MCF 10A (cell line): ENCODE measurements at regions not wholly inside any gene's neighbourhood (a gene's known extent, or its start where the extent isn't known, plus 50 kb on each side); places are given as distances from the start of the nearest gene placed in this dataset.
"Not testable (repeated sequence)": the region's sequence is repeated elsewhere in the genome, so short reads cannot be mapped to it uniquely, and the experiment has no call there.

ENCODE experiments used
- BruUV-seq: library from RNA; stranded (reverse); fragments of 400-500 nt; replicated peaks from 2 replicates; lab custom pipeline; 2021; lab: Mats Ljungman, UMichigan
- CTCF ChIA-PET: fragments of 300-600 bp; sonication (Branson Sonifier 250); formaldehyde crosslinking; extraction: SDS; loops from one replicate; lab custom pipeline; 2021; ENCODE audit warnings: antibody characterized with exemption, inconsistent platforms; lab: Yijun Ruan, JAX
- POLR2A ChIA-PET: fragments of 300-600, 350-650 bp; sonication (Branson Sonifier 250); formaldehyde crosslinking; extraction: SDS; loops from one replicate; lab custom pipeline; 2020; ENCODE audit warnings: antibody characterized with exemption, inconsistent platforms; lab: Yijun Ruan, JAX
- DNase-seq: peaks from one replicate; pipeline ENCODE4 v3.0.0-alpha.2; 2018; ENCODE audit not compliant: unreplicated experiment
- H3K27ac Mint-ChIP-seq: one replicate; pipeline ENCODE4 v1.8.0; 2022; ENCODE audit warnings: mild to moderate bottlenecking, low read depth, mixed read lengths; ENCODE audit not compliant: unreplicated experiment
- H3K27me3 Mint-ChIP-seq: one replicate; pipeline ENCODE4 v1.8.0; 2022; ENCODE audit warnings: mixed read lengths; ENCODE audit not compliant: insufficient read depth, unreplicated experiment
- H3K36me3 Mint-ChIP-seq: one replicate; pipeline ENCODE4 v1.8.0; 2022; ENCODE audit warnings: mild to moderate bottlenecking, moderate library complexity, mixed read lengths; ENCODE audit not compliant: insufficient read depth, unreplicated experiment
- H3K4me1 Mint-ChIP-seq: one replicate; pipeline ENCODE4 v1.8.0; 2022; ENCODE audit warnings: mixed read lengths; ENCODE audit not compliant: insufficient read depth, unreplicated experiment
- H3K4me3 Mint-ChIP-seq: one replicate; pipeline ENCODE4 v1.8.0; 2022; ENCODE audit warnings: mild to moderate bottlenecking, moderate library complexity, mixed read lengths; ENCODE audit not compliant: unreplicated experiment
- H3K9me3 Mint-ChIP-seq: one replicate; pipeline ENCODE4 v1.8.0; 2022; ENCODE audit warnings: mixed read lengths; ENCODE audit not compliant: unreplicated experiment
- CTCF ChIP-seq: fragments of 200-600 bp; IDR thresholded peaks from one replicate; pipeline ENCODE4 v1.8.0; 2022; ENCODE audit warnings: antibody characterized with exemption, mild to moderate bottlenecking; ENCODE audit not compliant: unreplicated experiment
- intact Hi-C: fragments of 100-400 bp; cut with micrococcal nuclease; formaldehyde crosslinking; loops from 2 replicates; pipeline ENCODE4 v1.14.1; 2022

- ChIA-PET CTCF (no interaction called here), POLR2A (no interaction called here)
- H3K9me3 Mint-ChIP-seq = no peaks in the 10 kb centered on the region
- no peaks in the 10 kb centered on the region for H3K4me1 Mint-ChIP-seq
- BruUV-seq = no TSS peak
- no peak overlapping the region for H3K27ac Mint-ChIP-seq
- H3K4me3 Mint-ChIP-seq = no peak overlapping the region
- no peaks in the 10 kb centered on the region for H3K36me3 Mint-ChIP-seq
- intact Hi-C loops = no loop called here
- no peak for TF ChIP-seq CTCF
- H3K27me3 Mint-ChIP-seq = no peaks in the 10 kb centered on the region
- DNase-seq = no peak
Measured at GRCh38 chr4:131764730-131765129, 1384.4 kb upstream of the PCDH10 start.

GRCh38 chr4:131774382-131774781, 1374.7 kb upstream of the PCDH10 start:
- intact Hi-C loops, H3K27me3 Mint-ChIP-seq, CTCF ChIA-PET: not testable (repeated sequence)

GRCh38 chr4:131810565-131810964, 1338.5 kb upstream of the PCDH10 start:
- BruUV-seq, H3K27ac Mint-ChIP-seq, DNase-seq, H3K36me3 Mint-ChIP-seq, intact Hi-C loops, H3K9me3 Mint-ChIP-seq, H3K4me1 Mint-ChIP-seq, CTCF ChIA-PET, H3K27me3 Mint-ChIP-seq, H3K4me3 Mint-ChIP-seq, POLR2A ChIA-PET: not testable (repeated sequence)

More at GRCh38 chr4:131774382-131774781, 1374.7 kb upstream of the PCDH10 start:
- H3K4me1 Mint-ChIP-seq, H3K4me3 Mint-ChIP-seq, H3K36me3 Mint-ChIP-seq, BruUV-seq, H3K9me3 Mint-ChIP-seq, POLR2A ChIA-PET: not testable (repeated sequence)
- peak overlapping the region; percentile 52 for H3K27ac Mint-ChIP-seq
- peak; percentile 1 for DNase-seq
